ES-I3 (cell line): ENCODE measurements at regions not wholly inside any gene's neighbourhood (a gene's known extent, or its start where the extent isn't known, plus 50 kb on each side); places are given as distances from the start of the nearest gene placed in this dataset.

Experiments used
- H3K36me3 ChIP-seq: 2 replicates; pipeline ENCODE4 v1.6.1; 2013; ENCODE audit warnings: mild to moderate bottlenecking, low read length, control low read depth, moderate library complexity; ENCODE audit not compliant: insufficient read depth
- H3K4me1 ChIP-seq: 2 replicates; pipeline ENCODE4 v1.6.1; 2013; ENCODE audit warnings: mild to moderate bottlenecking, control low read depth, low read length; ENCODE audit not compliant: insufficient read depth
- H3K9ac ChIP-seq: 2 replicates; pipeline ENCODE4 v1.6.1; 2013; ENCODE audit warnings: low read depth, mild to moderate bottlenecking, low read length, moderate library complexity
- H3K9me3 ChIP-seq: 2 replicates; pipeline ENCODE4 v1.6.1; 2013; ENCODE audit warnings: mild to moderate bottlenecking, low read length, moderate library complexity; ENCODE audit not compliant: control insufficient read depth, insufficient read depth

- H3K9me3 ChIP-seq = no peaks in the 10 kb centered on the region
- no peaks in the 10 kb centered on the region for H3K4me1 ChIP-seq
- H3K36me3 ChIP-seq = no peaks in the 10 kb centered on the region
- no peak overlapping the region for H3K9ac ChIP-seq
These were observed 232.4 kb upstream of the CTSO start for GRCh38 chr4:156186111-156186510.

GRCh38 chr4:156185514-156186055, 231.9 kb upstream of the CTSO start:
- no peaks in the 10 kb centered on the region for H3K36me3 ChIP-seq
- H3K9ac ChIP-seq = no peak overlapping the region
- H3K4me1 ChIP-seq = no peaks in the 10 kb centered on the region
- no peaks in the 10 kb centered on the region for H3K9me3 ChIP-seq

DNA sequence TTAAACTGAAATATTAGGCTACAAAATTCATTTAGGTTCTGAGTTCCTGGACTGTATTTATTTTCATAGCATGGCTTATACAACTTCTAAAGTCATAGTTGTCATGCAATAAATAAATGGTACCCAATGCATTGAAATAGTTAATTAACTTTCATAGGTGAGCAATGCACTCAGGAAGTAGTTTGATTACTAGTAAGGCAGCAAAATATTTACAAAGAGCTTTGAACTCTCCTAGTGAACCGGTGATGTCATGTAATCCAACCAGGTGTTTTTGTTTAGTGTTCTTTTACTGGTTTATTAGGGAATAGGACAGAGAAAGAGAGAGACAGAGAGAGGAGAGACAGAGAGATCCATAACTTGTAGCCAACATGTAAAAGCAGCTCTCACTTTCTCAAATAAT, 228.6 kb upstream of the CTSO start:
- H3K4me1 ChIP-seq = peaks cover 6% of the 10 kb centered on the region; the same call in 1 of the 2 replicates
- no peaks in the 10 kb centered on the region for H3K9me3 ChIP-seq
- no peaks in the 10 kb centered on the region for H3K36me3 ChIP-seq
- H3K9ac ChIP-seq = no peak overlapping the region

GRCh38 chr4:156177941-156178340, 224.3 kb upstream of the CTSO start:
- Histone ChIP-seq H3K36me3 (no peaks in the 10 kb centered on the region), H3K9ac (no peak overlapping the region), H3K9me3 (no peaks in the 10 kb centered on the region), H3K4me1 (peaks cover 11% of the 10 kb centered on the region; the same call in 1 of the 2 replicates)

DNA sequence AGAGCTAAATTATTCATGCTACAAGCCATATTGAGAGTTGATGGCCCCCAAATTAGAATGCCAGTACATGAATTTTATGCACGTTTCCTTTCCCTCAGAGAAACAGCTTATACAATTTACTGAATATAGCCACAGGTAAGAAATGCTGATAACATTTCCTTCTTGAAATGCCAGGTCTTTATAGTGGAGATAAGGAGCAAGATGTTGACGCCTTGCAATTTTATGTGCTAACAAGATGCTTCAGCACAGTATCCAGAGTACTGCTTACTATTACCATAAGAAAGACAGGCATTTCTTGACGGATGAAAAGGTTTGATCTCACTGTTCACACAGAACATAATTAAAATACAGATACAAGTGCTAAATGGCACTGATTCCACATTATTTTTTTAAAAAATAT, 223.2 kb upstream of the CTSO start:
- Histone ChIP-seq H3K4me1 (peaks cover 11% of the 10 kb centered on the region; the same call in 1 of the 2 replicates), H3K9me3 (no peaks in the 10 kb centered on the region), H3K9ac (no peak overlapping the region), H3K36me3 (no peaks in the 10 kb centered on the region)

- Histone ChIP-seq H3K9me3 (no peaks in the 10 kb centered on the region), H3K4me1 (peaks cover 16% of the 10 kb centered on the region), H3K36me3 (no peaks in the 10 kb centered on the region), H3K9ac (no peak overlapping the region)
These were observed 220.3 kb upstream of the CTSO start for GRCh38 chr4:156173937-156174336.

DNA sequence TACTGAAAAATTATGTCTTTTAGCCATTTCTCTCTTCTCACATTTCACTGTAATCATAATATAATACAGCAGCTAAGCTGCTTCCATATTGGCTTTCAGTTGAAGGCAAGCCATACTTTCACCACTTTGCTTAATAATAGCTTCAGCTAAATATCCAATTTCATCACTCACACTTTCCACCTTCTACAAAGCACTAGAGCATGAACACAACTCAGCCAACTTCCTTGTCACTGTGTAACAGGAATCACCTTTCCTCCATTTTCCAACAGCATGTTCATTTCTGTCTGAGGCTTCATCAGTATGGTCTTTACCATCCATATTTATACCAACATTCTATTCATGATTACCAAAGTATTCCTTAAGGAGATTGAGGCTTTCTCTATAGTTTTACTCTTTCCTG, 219.8 kb upstream of the CTSO start:
- peaks cover 16% of the 10 kb centered on the region for H3K4me1 ChIP-seq
- H3K36me3 ChIP-seq = no peaks in the 10 kb centered on the region
- no peaks in the 10 kb centered on the region for H3K9me3 ChIP-seq

GRCh38 chr4:156169861-156170260, 216.2 kb upstream of the CTSO start:
- H3K9me3 ChIP-seq = no peaks in the 10 kb centered on the region
- no peaks in the 10 kb centered on the region for H3K36me3 ChIP-seq
- H3K9ac ChIP-seq = no peak overlapping the region
- H3K4me1 ChIP-seq = peaks cover 5% of the 10 kb centered on the region

More for the DNA sequence above, 219.8 kb upstream of the CTSO start:
- no peak overlapping the region for H3K9ac ChIP-seq

DNA sequence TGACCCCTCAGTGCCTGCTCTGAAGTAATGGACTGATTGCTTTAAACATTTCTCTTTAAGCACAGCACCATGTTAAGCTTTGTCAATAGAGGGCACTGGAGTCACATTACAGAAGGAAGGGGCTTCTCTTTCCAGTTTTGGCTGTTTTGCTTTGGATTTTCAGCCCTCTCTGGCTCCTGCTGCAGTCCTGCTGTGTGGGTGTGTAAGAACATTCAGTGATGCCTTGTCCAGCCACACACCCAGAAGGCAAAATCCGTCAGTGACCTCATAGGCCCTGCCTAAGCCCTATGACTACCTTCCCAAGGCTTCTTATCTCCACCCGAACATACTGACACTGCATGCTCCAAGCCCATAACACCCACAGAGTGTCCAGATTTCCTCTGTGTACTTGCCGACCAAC, 215.3 kb upstream of the CTSO start:
- Histone ChIP-seq H3K36me3 (no peaks in the 10 kb centered on the region), H3K4me1 (peaks cover 5% of the 10 kb centered on the region), H3K9ac (no peak overlapping the region), H3K9me3 (no peaks in the 10 kb centered on the region)

DNA sequence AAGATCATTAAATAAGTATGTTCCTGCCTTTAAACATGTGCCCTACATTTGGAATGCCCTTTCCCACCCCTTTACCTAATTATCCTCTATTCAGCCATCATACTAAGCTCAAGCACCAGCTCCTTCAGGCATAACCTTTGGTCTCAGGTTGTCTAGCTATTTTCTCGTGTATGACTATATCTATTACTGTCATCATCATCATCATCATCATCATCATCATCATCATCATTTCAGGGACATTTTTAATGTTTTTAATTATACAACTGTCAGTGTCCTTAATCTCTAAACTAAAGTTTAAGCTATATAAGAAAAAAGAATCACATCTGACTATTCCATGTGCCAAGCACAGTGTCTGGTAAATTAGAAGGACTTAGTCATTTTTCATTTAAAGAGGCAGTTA, 214.6 kb upstream of the CTSO start:
- Histone ChIP-seq H3K36me3 (no peaks in the 10 kb centered on the region), H3K9ac (no peak overlapping the region), H3K9me3 (no peaks in the 10 kb centered on the region), H3K4me1 (peaks cover 5% of the 10 kb centered on the region)

DNA sequence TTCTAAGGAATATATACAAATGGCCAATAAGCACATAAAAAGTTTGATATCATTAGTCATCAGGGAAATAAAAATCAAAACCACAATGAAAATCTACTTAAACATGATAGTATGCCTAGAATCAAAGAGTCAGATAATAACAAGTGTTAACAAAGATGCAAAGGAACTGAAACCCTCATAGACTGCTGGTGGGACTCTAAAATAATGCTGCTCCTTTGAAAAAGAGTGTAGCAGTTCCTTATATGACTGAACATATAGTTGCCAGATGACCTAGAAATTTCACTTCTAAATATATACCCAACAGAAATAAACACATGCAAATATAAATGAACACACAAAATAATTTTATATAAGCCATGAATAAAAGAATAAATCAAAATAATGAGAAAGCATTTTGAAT, 205.1 kb upstream of the CTSO start:
- H3K9ac ChIP-seq = no peak overlapping the region
- H3K36me3 ChIP-seq = no peaks in the 10 kb centered on the region
- H3K9me3 ChIP-seq = no peaks in the 10 kb centered on the region

GRCh38 chr4:156154978-156155377, 201.3 kb upstream of the CTSO start:
- no peaks in the 10 kb centered on the region for H3K36me3 ChIP-seq
- no peaks in the 10 kb centered on the region for H3K9me3 ChIP-seq
- H3K4me1 ChIP-seq = no peaks in the 10 kb centered on the region
- H3K9ac ChIP-seq = no peak overlapping the region

More for the DNA sequence above, 205.1 kb upstream of the CTSO start:
- H3K4me1 ChIP-seq = no peaks in the 10 kb centered on the region

DNA sequence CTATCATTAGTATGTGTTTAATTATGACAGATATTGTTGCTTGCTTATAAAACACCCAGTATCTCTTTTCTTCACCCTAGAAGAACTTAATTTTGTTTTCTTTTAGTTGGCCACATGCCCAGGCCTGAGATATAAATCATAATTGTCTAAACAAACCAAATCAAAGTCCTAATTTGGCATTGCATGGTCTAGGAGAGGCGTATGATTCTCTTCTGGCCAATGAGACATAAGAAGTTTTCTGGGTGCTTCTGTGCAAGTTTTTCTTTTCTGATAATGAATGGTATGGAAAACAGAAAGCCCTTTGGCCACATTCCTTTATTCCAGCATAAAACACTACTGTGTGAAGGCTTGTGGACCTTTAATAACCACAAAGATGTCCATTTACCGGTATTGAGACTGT, 192.9 kb upstream of the CTSO start:
- Histone ChIP-seq H3K9me3 (no peaks in the 10 kb centered on the region), H3K4me1 (no peaks in the 10 kb centered on the region), H3K9ac (no peak overlapping the region), H3K36me3 (no peaks in the 10 kb centered on the region)

- no peaks in the 10 kb centered on the region for H3K9me3 ChIP-seq
These were observed 191.3 kb upstream of the CTSO start for GRCh38 chr4:156144961-156145360.

DNA sequence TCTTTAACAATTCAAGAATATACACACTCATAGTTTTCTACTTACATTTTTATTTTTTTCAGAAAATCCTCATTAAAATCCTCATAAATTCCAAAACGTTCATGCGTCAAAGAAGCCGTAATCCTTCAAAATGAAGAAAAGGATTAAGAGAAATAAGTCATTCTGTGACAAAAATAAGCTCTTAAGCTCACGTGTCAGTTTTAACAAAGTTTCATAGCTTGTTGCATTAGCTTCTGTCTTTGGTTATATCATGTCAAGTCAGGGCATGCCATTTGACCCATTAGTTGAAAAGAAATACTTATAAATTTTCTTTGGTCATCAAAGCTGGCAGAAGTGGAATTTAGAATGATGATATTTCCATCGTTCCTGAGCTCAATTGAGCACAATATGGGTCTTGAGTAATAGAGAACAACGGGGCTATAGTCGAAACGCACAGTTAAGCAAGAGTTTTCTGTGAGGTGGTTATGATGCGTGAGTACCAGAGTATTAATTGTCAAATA, 185.2 kb upstream of the CTSO start:
- Histone ChIP-seq H3K9me3 (no peaks in the 10 kb centered on the region), H3K9ac (no peak overlapping the region), H3K36me3 (no peaks in the 10 kb centered on the region), H3K4me1 (no peaks in the 10 kb centered on the region)

More at GRCh38 chr4:156144961-156145360, 191.3 kb upstream of the CTSO start:
- H3K4me1 ChIP-seq = no peaks in the 10 kb centered on the region
- H3K36me3 ChIP-seq = no peaks in the 10 kb centered on the region
- H3K9ac ChIP-seq = no peak overlapping the region
